GM21423 (cell line): ENCODE measurements at regions not wholly inside any gene's neighbourhood (a gene's known extent, or its start where the extent isn't known, plus 50 kb on each side); places are given as distances from the start of the nearest gene placed in this dataset.

ENCODE experiments used
- ATAC-seq: cut with Tn5 transposase; IDR thresholded peaks from one replicate; pipeline ENCODE4 v1.9.1; 2021; ENCODE audit warnings: mild to moderate bottlenecking, moderate library complexity; ENCODE audit not compliant: unreplicated experiment

DNA sequence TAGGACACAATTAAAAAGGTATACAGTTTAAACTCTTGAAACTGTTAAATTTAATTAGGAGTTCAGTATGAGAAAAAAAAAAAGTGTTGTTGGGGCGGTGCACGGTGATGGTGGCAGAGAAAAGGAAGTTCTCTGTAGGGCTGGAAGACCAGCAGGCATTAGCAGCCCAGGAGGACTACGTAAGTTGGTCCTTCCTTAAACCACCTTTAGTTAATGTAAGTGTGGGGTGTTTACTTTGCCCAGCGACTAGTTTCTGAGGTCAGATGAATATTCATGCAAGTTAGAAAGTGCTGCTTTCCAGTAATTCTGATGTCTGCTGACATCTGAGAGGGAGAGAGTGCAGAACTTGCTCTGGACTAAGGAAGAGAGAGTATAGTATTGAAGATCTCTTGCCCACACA, 54.9 kb downstream of the NKX2-1 start:
- ATAC-seq = no peak

DNA sequence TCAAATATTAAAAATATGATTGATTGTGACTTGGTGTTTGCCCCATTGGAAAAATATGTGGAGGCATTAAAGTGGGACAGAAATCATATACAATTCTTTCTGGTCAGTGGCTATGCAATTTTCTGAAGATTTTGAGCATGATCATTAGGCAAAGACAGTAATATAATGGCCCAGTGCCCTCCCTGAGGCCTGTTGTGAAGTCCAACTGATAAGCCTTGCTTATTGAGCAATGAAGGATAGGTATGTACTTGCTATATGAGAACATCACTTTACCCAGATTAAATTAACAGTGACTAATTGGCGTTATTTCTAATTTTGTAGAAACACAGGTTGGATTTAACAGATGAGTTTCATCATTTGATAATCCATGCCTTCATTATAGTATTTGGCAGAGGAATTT, 57.1 kb downstream of the NKX2-1 start:
- no peak for ATAC-seq

DNA sequence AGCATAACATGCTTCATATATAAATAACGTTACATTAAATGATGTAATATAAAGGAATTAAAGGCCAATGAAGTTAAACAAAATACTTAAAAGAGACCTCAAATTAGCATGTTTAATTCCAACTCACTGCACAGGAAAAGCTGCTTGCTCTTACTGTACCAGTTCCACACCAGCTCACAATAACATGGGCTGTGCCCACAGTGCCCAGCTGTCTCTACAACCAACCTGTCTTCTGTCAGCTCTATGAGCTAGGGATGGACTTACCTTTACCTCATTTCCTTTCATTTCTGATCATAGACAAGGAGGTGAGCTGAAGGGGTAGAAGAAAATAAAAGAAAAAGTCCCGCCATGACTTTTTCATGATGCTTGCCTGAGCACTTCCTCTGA, 64.8 kb downstream of the NKX2-1 start:
- ATAC-seq = no peak

DNA sequence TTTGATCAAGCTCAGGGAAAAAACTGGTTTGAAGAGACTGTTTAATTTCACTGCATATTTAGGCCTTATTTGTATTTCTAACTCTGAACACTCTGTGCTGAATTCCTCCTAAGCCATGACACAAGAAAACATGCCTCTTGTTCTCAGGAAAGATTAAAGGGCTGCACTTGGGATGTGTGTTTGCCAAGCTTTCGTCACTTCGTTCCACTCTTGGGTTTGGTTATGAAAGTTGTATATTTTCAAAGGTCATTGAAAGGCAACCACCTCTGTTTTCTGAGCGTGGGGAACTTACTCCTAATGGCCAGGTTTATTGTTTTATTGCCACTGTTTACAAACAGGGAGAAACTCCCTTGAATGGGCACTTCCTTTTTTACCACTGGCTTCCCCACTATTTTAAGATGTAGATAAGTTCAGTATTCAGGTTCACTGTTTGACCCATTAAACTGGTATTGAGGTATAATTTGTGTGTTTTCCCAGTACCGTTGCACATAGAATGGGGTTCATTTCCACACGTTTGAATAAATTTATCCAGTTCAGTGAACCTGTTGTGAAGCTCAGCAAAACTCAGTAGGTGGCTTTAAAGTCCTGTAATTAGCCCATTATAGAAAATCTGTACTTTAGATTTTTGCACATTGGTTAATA, 65.3 kb downstream of the NKX2-1 start:
- no peak for ATAC-seq

- ATAC-seq = no peak
Observed at GRCh38 chr14:36452860-36453259, 67.2 kb downstream of the NKX2-1 start.

- no peak for ATAC-seq
Observed at GRCh38 chr14:36451310-36452065, 68.5 kb downstream of the NKX2-1 start.

DNA sequence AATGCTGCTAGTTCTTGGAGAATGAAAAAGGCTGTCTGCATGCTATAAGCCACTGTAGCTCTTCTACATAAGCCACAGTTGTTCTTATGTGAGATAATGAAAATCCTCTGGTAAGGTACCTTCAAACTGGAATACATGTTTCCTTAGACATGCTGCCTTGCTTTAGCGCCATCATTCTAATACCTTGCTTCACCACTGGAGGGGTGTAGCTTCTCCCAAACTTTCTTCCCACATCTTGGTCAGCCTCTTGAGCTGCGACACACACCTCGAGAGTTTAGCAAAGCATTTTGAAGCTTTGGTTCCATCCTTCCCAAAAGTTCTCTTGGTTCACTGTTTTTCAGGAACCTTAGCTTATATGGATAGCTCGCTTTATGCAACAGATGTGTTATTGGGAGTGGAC, 69.5 kb downstream of the NKX2-1 start:
- ATAC-seq = no peak

DNA sequence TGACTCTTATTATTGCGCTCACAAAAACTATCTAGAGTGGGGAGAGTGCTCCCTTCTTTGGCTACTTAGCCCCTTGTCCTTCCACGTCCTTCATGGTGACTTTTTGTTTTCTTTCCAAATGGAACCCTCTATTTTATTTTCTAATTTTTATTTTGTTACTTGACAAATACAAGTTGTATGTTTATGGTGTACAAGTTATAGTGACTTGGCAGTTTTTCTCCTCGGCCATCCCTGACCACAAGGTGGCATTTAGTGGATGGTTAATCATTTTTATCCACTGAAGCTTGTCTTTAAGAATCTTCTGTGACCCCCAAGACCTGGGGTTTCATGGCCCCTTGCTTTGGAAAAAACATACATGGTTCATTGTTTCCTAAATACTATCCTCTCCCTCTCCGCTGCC, 70.1 kb downstream of the NKX2-1 start:
- no peak for ATAC-seq

DNA sequence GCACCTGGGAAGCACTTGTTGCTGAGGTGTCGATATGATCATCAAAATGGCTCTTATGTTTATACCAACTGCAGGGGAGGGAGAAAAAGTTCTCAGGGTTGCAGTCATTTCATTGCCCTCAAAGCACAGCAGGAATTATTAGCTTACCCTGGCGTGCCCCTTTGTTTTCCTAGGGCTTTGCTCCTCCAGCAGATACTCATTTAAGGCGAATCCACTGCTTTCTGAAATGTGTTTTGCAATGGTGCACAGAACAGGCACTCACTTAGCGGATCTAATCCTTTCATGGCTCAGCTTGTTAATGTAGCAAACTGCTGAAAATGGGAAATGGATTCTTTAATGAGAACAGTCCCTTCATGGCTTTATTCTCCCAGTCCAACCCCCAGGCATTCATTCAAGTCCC, 76.7 kb downstream of the NKX2-1 start:
- ATAC-seq = no peak

DNA sequence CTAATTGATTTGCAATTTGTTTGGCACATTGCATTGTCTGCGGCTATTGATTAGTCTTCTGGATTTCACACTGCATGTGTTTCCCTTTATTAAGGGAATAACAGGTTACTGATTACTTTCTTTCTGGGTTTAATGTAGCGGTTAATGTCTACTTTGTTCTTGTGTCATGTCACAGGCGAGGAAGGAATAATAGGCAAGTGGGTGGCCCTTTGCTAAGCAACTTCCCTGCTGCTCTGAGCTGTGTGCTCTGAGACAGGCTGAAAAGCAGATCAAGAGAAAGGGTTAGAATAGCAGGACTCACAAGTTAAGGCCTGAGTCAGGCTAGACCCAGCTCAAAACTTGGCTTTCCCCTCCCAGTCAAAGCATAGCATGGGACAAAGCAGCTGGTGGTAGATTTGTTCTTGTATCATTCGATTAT, 77.2 kb downstream of the NKX2-1 start:
- ATAC-seq = no peak

DNA sequence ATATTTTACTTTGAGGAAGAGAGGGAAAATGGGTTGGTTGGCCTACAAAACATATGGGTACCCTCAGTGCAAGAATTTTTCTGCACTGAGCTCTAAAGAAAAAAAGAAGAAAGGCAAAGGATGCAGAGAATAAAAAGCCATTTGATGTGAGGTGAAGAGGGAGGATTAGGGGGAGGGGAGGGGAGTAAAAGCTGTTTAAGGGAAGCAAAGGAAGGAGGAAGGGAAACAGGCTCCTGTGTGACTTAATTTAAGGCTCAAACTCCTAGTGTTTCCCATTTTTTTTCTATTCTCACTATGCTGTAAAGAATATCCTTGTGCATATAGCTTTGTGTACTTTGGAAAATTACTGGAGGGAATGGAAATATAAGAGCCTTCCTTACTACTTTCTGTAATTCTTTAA, 78.7 kb downstream of the NKX2-1 start:
- no peak for ATAC-seq

DNA sequence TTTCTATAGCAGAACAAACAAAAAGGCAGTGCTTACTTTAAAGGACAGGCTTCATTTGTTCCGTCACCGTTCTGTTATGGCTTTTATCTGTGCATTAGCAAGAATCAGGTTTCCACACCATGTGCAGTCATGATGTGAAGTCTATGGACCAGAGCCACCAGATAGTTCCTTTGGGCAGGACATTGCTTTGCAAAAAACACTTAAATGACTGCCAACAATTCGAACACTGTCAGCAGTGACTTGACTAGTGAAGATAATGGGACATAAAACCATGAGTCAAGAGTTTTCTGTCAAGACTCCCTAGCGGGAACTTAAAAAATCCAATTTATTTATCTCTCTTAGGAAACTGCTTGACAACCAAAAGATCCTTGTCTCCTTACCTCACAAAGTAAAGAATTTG, 80.3 kb downstream of the NKX2-1 start:
- ATAC-seq = no peak

DNA sequence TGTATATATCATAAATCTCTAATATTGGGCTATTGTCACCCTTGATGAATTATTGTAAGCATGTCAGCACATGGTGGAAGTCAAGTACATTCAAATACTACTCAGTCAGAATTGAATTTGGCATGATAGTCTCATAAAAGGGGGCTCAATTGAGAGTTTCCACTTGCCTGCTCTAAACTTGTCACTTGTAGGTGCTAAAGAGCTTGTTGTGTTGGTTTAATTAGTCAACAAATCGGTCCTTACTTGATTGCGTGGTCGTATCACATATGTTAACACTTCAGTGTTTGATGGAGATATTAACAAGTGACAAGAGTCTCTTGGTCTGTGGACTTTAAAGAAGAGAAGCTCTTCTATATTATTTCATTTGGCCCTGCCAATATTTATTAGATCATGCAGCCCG, 81.1 kb downstream of the NKX2-1 start:
- ATAC-seq = no peak

GRCh38 chr14:36430662-36431084, 89.4 kb downstream of the NKX2-1 start:
- ATAC-seq = no peak

DNA sequence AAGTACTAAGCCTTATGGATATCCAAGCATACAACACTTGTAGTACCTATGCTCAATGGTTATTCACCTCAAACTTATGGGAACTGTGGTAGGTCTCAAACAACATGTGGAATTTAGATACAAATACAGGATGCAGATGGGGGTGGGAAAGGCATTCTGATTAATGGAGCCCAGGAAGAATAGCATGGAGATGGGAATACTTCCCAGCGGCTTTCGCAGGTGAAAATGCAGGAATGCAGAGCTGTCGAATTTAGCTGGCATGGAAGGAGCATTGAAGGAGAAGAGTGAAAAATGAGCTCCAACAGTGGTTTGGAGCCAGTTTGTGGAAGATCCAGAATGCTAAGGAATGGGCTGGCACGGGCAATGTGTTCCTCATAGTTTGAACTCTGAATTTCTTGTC, 89.9 kb downstream of the NKX2-1 start:
- no peak for ATAC-seq

DNA sequence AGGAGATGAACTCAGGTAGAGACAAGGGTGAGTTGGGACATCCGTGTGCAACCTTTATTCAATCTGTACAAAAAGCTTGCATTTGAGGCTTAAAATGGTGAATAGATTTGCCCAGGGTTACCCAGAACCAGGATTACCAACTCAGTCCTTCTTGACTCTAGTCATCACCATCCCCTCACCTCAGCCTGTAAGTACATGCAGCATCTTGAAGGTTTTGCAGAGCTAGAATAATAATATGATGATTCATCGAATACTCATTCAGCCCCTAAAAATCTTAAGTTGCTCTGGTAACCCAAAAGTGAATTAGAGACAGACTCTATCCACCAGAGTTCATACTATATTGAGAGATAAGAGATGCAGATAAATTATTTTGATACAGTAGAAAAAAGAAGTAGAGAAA, 90.3 kb downstream of the NKX2-1 start:
- ATAC-seq = no peak

GRCh38 chr14:36428350-36428749, 91.7 kb downstream of the NKX2-1 start:
- no peak for ATAC-seq

DNA sequence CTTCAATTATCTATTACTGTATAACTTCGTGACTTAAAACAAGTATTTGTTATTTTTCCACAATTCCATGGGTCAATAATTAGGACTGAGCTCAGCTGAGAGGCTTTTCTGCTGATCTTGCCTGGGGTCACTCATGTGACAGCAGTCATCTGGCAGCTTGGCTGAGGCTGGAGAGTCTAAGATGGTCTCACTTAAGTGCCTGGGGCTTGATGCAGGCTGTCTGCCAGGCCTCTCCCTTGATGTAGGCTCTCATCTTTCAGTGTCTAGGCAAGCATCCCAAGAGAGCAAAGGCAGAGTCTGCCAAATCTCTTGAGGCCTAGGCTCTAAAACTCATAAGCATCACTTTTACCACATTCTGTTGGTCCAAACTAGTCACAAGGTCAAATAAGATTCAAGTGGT, 93.2 kb downstream of the NKX2-1 start:
- ATAC-seq = no peak

DNA sequence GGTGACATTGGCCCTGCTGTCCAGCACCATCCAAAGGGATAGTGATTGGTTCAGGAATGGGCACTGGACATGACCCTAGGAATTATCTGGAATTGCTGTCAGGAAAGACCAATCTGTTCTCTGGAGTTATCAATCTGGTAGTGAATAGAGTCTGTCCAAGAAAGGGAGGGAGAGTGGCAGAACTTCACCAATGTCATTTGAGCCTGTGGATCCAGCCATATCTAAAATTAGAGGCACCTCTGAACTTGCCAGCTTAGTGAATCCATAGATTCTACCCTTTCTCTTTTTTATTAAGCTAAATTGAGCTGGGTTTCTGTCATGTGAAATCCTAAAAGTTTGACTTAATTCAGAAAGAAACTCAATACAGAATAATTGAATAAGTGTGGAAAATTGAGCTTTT, 93.9 kb downstream of the NKX2-1 start:
- no peak for ATAC-seq

- ATAC-seq = no peak
Observed at GRCh38 chr14:36424478-36425102, 95.4 kb downstream of the NKX2-1 start.

DNA sequence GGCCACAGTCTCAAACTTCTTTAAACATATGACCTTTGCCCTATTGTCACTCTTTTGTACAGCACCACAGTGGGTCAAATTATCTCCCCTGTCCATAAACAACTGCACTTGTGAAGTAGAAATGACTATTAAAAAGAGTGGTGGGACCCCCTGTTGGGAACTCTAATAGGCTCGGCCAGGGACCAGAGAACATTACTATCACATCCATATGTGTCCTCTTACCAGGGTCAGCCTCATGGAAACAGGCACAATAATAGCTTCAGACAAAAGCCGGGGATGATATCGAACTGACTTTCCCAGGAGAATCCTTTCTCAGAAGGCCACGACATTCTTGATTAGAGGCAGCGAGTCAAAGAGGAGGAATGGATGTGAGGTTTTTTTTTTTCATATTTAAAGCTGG, 96.6 kb downstream of the NKX2-1 start:
- ATAC-seq = no peak

DNA sequence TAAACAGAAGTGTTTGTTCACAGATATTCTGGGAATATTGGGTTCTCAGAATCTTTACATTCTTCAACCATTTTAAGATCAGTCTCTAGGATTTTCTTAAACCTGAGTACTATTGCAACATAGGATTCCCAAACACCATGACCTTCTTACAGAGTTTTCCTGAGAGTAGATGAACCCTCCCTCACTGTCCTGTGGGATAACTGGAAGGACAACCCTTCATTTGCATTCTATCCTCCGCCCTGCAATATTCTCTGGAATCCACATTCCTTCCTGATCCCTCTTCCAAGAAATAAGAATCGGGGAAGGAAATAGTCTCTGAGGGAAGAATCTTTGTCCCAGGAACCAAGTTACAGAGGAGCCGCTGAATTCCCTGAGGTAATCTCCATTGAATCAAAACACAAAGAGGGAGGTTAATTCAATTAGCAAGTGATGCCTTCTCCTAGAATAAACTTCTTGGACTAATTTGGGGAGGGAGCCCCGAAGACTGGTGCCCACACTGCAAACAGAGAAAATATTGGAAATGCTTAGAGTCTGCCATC, 99.8 kb upstream of the MBIP start:
- no peak for ATAC-seq
